ENCODE measurements at regions not wholly inside any gene's neighbourhood (a gene's known extent, or its start where the extent isn't known, plus 50 kb on each side); places are given as distances from the start of the nearest gene placed in this dataset.
"Not testable (repeated sequence)": the region's sequence is repeated elsewhere in the genome, so short reads cannot be mapped to it uniquely, and the experiment has no call there.

- DNase-seq (ENCODE audit: low read depth): no peak
These were observed 284.6 kb upstream of the UBE2E3 start for GRCh38 chr2:180695586-180696401.

GRCh38 chr2:180694445-180695421 is 285.7 kb upstream of the UBE2E3 start:
- no peak for DNase-seq (ENCODE audit: low read depth)

GRCh38 chr2:180692322-180692721 is 288.1 kb upstream of the UBE2E3 start:
- no peak for DNase-seq (ENCODE audit: low read depth)

GRCh38 chr2:180691855-180692223 is 288.6 kb upstream of the UBE2E3 start:
- DNase-seq (ENCODE audit: low read depth): not testable (repeated sequence)

GRCh38 chr2:180691186-180691854 is 289.1 kb upstream of the UBE2E3 start:
- DNase-seq (ENCODE audit: low read depth): not testable (repeated sequence)

- no peak for DNase-seq (ENCODE audit: low read depth)
These were observed 289.8 kb upstream of the UBE2E3 start for GRCh38 chr2:180690611-180691010.

- no peak for DNase-seq (ENCODE audit: low read depth)
These were observed 297.5 kb upstream of the UBE2E3 start for GRCh38 chr2:180682871-180683270.

GRCh38 chr2:180679693-180680092 is 300.7 kb upstream of the UBE2E3 start:
- DNase-seq (ENCODE audit: low read depth): no peak

- no peak for DNase-seq (ENCODE audit: low read depth)
These were observed 301.8 kb upstream of the UBE2E3 start for GRCh38 chr2:180678625-180678972.

GRCh38 chr2:180677930-180678624 is 302.3 kb upstream of the UBE2E3 start:
- no peak for DNase-seq (ENCODE audit: low read depth)

GRCh38 chr2:180677200-180677599 is 303.2 kb upstream of the UBE2E3 start:
- no peak for DNase-seq (ENCODE audit: low read depth)

GRCh38 chr2:180676520-180677025 is 303.8 kb upstream of the UBE2E3 start:
- DNase-seq (ENCODE audit: low read depth): no peak

- DNase-seq (ENCODE audit: low read depth): no peak
These were observed 305.2 kb upstream of the UBE2E3 start for GRCh38 chr2:180675170-180675569.

GRCh38 chr2:180672377-180672776 is 308.0 kb upstream of the UBE2E3 start:
- DNase-seq (ENCODE audit: low read depth): no peak

- DNase-seq (ENCODE audit: low read depth): no peak
These were observed 310.0 kb upstream of the UBE2E3 start for GRCh38 chr2:180670302-180671003.

- DNase-seq (ENCODE audit: low read depth): no peak
These were observed 311.4 kb upstream of the UBE2E3 start for GRCh38 chr2:180669016-180669415.

- no peak for DNase-seq (ENCODE audit: low read depth)
These were observed 315.9 kb upstream of the UBE2E3 start for GRCh38 chr2:180664507-180664906.

- DNase-seq (ENCODE audit: low read depth): no peak
These were observed 317.4 kb upstream of the UBE2E3 start for GRCh38 chr2:180662941-180663471.

- no peak for DNase-seq (ENCODE audit: low read depth)
These were observed 317.9 kb upstream of the UBE2E3 start for GRCh38 chr2:180662521-180662920.

GRCh38 chr2:180661686-180662030 is 318.7 kb upstream of the UBE2E3 start:
- DNase-seq (ENCODE audit: low read depth): no peak

Data from CMK (cell line).